ENCODE measurements at regions not wholly inside any gene's neighbourhood (a gene's known extent, or its start where the extent isn't known, plus 50 kb on each side); places are given as distances from the start of the nearest gene placed in this dataset.

GRCh38 chr7:131106681-131107336 lies 220.9 kb upstream of the MKLN1 start:
- intact Hi-C loops (cut with DNase I): no loop called here
- Histone ChIP-seq H3K27me3 (no peaks in the 10 kb centered on the region), H3K27ac (peak overlapping the region; percentile 100), H3K4me3 (peak overlapping the region; percentile 95), H3K9me3 (no peaks in the 10 kb centered on the region), H3K36me3 (peaks cover 27% of the 10 kb centered on the region), H3K4me1 (peaks cover 49% of the 10 kb centered on the region)
- TF ChIP-seq, protein P1, sequence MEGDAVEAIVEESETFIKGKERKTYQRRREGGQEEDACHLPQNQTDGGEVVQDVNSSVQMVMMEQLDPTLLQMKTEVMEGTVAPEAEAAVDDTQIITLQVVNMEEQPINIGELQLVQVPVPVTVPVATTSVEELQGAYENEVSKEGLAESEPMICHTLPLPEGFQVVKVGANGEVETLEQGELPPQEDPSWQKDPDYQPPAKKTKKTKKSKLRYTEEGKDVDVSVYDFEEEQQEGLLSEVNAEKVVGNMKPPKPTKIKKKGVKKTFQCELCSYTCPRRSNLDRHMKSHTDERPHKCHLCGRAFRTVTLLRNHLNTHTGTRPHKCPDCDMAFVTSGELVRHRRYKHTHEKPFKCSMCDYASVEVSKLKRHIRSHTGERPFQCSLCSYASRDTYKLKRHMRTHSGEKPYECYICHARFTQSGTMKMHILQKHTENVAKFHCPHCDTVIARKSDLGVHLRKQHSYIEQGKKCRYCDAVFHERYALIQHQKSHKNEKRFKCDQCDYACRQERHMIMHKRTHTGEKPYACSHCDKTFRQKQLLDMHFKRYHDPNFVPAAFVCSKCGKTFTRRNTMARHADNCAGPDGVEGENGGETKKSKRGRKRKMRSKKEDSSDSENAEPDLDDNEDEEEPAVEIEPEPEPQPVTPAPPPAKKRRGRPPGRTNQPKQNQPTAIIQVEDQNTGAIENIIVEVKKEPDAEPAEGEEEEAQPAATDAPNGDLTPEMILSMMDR (IDR thresholded peaks at IDR 0.05): no peak
- DNase-seq: peak; percentile 81
- peak; percentile 3 for ATAC-seq

GRCh38 chr7:131107337-131108211 lies 220.1 kb upstream of the MKLN1 start:
- H3K9me3 ChIP-seq: no peaks in the 10 kb centered on the region
- H3K27me3 ChIP-seq: no peaks in the 10 kb centered on the region
- peak; percentile 84 for DNase-seq
- intact Hi-C loops (cut with DNase I): no loop called here
- H3K4me3 ChIP-seq: peak overlapping the region; percentile 95
- H3K36me3 ChIP-seq: peaks cover 20% of the 10 kb centered on the region
- H3K4me1 ChIP-seq: peaks cover 53% of the 10 kb centered on the region
- peak; percentile 50 for ATAC-seq
- peak overlapping the region; percentile 100 for H3K27ac ChIP-seq
- TF ChIP-seq, protein P1 (IDR thresholded peaks at IDR 0.05): no peak

- H3K4me1 ChIP-seq: peaks cover 50% of the 10 kb centered on the region
- no peaks in the 10 kb centered on the region for H3K9me3 ChIP-seq
- ATAC-seq (no peak), DNase-seq (no peak)
- peaks cover 15% of the 10 kb centered on the region for H3K36me3 ChIP-seq
- peak overlapping the region; percentile 95 for H3K4me3 ChIP-seq
- H3K27me3 ChIP-seq: no peaks in the 10 kb centered on the region
- intact Hi-C loops (cut with DNase I): no loop called here
- peak overlapping the region; percentile 100 for H3K27ac ChIP-seq
- TF ChIP-seq, protein P1 (IDR thresholded peaks at IDR 0.05): no peak
These were observed 219.3 kb upstream of the MKLN1 start for GRCh38 chr7:131108212-131108940.

GRCh38 chr7:131109011-131109758 lies 218.5 kb upstream of the MKLN1 start:
- Histone ChIP-seq H3K36me3 (peaks cover 7% of the 10 kb centered on the region), H3K4me3 (peak overlapping the region; percentile 95), H3K4me1 (peaks cover 42% of the 10 kb centered on the region), H3K27ac (peak overlapping the region; percentile 100), H3K27me3 (no peaks in the 10 kb centered on the region), H3K9me3 (no peaks in the 10 kb centered on the region)
- no peak for DNase-seq
- intact Hi-C loops (cut with DNase I): no loop called here
- TF ChIP-seq, protein P1 (IDR thresholded peaks at IDR 0.05): no peak
- no peak for ATAC-seq

GRCh38 chr7:131109759-131110296 lies 217.8 kb upstream of the MKLN1 start:
- intact Hi-C loops (cut with DNase I): no loop called here
- peak; percentile 59 for ATAC-seq

More at GRCh38 chr7:131109759-131110296, 217.8 kb upstream of the MKLN1 start:
- TF ChIP-seq, protein P1 (IDR thresholded peaks at IDR 0.05): no peak
- Histone ChIP-seq H3K4me3 (peak overlapping the region; percentile 95), H3K36me3 (peaks cover 5% of the 10 kb centered on the region), H3K27me3 (no peaks in the 10 kb centered on the region), H3K27ac (peak overlapping the region; percentile 100), H3K9me3 (no peaks in the 10 kb centered on the region), H3K4me1 (peaks cover 36% of the 10 kb centered on the region)
- DNase-seq: peak; percentile 91
